CD4-positive, alpha-beta T cell treated with Interleukin-17A for 4 hours (primary cell): ENCODE measurements at regions not wholly inside any gene's neighbourhood (a gene's known extent, or its start where the extent isn't known, plus 50 kb on each side); places are given as distances from the start of the nearest gene placed in this dataset.
"Not testable (repeated sequence)": the region's sequence is repeated elsewhere in the genome, so short reads cannot be mapped to it uniquely, and the experiment has no call there.

Experiments used
- DNase-seq: peaks from one replicate; pipeline ENCODE4 v3.0.0-alpha.2; 2020; ENCODE audit warnings: mixed read lengths

DNA sequence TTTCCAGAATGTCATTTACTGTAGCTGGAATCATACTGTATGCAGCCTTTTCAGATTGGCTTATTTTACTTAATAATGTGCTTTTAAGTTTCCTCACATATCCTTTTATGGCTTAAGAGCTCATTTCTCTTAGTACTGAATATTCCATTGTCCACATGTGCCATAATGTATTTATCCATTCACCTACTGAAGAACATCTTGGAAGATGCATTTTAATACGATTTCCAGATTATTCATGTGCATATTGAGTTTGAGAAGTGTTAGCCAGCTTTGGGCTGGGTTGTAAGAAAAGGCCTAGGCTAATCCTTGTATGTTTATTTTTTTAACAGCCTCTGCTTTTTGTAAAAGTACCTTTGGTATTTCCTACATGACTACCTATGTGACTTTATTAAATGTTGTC, 109.3 kb upstream of the MDFIC start:
- DNase-seq, result no peak

DNA sequence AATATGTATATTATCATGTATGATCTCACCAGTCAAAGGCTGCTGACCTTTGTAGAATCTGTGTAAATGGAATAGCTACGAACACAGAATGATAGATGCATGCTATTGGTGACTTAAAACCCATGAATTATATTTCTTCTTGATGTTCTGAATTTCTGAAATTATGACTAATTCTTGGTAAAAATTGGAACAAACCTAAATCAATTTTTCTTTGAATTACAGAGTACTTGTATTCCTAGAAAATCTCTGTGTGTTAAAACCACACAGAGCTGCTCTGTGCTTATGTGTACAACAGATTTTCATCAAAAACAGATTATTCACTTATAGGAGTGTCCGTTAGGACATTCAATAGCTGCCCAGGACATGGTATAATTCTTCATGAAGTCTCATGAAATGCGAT, 108.3 kb upstream of the MDFIC start:
- DNase-seq, result no peak

DNA sequence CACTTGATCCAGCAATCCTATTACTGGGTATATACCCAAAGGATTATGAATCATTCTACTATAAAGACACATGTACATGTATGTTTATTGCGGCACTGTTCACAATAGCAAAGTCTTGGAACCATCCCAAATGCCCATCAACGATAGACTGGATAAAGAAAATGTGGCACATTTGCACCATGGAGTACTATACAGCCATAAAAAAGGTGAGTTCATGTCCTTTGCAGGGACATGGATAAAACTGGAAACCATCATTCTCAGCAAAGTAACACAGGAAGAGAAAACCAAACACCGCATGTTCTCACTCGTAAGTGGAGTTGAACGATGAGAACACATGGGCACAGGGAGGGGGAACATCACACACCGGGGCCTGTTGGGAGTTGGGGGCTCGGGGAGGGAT, 104.9 kb upstream of the MDFIC start:
- DNase-seq, result not testable (repeated sequence)

DNA sequence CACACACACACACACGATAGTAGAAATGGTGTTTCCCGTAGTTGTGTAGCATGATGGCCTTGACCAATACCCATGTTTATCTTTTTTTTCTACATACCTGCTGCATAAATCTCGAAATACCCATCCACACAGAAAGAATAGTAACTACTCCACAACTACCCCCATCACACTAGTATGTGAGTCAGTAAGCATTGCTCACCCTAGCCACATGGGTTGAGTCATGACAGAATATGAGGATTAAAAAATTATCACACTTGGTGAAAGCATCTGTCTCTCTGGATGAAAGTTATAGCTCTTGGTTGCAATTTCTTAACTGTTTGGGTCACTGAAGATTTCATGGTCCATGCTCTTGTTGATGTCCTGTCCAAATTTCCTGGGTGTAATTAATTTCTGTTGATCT, 103.4 kb upstream of the MDFIC start:
- DNase-seq, result no peak

DNA sequence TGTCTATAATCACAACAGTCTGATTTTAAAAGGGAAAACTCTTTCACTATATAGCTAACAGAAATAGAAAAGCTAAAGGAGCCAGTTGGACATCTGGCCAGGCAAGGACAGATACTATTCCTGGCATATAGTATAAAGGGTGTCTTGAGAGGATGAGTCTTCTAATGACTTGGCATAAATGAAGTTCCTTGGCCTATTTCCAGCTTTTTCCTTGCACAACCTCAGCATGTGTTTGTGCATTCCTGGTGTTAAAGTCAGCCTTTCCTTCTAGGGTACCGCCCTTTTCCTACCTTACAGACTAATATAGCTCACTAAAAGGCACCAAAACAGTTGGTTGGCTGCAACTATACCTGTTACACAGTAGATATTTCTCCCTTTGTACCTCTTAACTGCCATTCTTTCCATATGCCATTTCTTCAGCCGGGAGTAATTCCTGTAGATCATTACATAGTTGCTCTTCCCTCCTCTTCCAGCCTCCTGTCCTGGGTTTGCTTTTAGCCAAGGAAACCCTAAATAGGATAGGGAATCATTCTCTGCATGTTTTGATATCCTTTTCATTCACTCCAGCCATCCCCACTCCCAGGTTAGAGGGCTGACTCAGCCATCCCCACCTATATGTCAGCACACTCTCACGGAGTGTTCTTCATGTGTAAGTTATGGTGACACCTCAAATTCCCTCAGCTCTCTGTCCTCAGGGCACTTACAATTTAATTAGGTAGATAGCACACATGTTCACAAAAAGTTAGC, 102.1 kb upstream of the MDFIC start:
- no peak for DNase-seq

DNA sequence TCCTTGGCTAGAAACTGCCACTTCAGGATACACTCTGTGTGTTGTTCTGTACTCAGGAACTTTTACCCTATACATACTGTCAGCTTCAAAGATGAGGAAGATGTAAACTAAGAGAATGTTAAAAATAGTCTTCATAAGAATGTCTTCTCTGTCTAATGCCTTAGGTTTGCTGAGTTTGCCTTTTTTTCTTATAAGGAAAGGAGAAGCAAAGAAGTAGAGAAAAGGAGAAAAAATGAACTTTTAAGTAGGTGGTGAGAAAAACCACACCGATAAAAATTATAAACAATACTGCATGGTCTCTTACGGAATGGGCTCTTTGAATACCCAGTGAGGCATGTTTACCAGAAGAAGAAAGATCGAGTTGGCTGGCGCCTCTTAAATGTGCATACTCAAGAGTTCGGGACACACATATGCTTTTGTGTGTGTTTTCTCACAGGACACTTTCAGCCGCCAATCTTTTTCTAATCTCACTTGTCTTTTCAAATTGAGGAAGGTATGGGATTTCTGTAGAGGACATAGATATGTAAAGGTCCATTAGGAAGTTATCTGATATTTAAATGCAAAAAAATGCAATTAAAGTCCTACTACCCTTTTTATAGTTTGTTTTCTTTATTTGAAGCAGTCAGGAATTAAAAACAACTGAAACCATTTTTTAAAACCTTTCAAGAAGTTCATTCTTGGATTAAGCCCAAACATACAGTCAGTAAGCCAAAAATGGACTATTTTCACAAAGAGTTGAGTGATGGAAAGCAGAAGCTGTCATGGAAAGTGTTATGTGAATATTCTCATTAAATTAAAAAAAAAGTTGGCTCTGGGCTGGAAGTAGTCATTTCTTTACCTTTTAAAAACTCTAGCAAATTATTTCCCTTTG, 100.6 kb upstream of the MDFIC start:
- no peak for DNase-seq

DNA sequence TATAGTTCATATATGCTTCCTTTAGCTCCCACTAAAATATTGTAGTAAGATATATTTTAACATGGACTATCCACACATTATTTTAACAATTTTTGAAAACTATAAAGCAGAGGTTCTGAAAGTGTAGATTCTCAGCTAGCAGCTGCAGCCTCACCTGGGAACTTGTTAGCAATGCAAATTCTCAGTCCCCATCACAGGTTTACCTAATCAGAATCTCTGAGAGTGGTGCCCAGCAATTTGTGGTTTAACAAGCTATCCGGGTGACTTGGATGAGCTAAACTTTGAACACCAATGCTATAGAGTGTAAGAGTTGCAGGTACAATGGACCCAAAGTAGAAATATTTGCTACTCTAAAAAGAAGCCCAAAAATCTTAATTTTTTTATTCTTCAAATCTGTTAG, 99.8 kb upstream of the MDFIC start:
- no peak for DNase-seq

DNA sequence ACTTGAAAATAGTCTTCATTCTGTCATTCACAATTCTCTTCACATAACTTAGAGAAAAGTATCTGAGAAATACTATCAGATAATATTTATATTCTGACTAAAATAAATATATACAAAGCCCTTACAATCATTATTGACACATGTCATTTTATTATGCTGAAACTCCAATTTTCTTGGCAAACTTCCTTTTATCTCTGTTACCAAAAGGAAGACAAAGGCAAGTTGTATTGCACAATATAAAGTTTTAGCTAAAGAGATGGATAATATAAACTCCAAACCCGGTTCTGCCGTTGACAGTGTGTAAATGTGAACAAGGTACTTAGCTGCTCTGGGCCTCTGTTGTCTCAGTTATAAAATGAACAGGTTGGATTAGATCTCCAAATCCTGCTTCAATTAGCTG, 99.0 kb upstream of the MDFIC start:
- no peak for DNase-seq

DNA sequence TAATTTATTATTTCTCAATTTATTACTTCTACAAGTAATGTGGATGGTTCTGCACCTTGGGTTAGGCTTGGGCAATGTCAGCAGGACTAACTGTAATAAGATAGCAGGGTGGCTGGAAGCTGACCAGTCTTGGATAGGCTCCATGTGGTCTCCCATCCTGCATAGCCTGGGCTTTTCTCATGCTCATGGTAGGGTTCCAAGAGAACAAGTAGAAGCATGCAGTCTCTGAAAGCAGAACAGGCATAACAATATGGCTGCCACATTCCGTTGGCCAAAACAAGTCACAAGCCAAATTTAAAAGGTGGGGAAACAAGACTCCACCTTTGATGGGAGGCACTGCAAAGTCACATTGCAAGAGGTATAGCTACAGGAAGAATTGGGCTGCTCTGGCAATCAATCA, 98.6 kb upstream of the MDFIC start:
- DNase-seq, result no peak

DNA sequence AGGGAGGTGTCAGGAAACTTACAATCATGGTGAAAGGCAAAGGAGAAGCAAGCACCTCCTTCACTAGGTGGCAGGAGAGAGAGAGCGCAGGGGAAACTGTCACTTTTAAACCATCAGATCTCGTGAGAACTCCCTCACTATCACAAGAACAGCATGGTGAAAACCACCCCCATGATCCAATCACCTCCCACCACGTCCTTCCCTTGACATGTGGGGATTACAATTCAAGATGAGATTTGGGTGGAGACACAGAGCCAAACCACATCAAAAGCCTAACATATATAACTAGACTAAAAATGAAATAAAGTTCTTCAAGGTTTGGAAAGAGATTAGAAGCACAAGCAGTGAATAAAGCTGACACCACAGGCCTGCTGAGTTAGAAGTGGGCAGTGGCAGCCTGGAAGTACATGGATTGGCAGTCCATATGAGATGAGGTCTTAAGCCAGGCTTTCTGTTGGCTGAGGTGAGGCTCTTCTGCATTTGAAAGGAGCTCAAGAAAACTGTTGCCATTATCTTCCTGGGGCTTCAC, 96.4 kb upstream of the MDFIC start:
- no peak for DNase-seq

DNA sequence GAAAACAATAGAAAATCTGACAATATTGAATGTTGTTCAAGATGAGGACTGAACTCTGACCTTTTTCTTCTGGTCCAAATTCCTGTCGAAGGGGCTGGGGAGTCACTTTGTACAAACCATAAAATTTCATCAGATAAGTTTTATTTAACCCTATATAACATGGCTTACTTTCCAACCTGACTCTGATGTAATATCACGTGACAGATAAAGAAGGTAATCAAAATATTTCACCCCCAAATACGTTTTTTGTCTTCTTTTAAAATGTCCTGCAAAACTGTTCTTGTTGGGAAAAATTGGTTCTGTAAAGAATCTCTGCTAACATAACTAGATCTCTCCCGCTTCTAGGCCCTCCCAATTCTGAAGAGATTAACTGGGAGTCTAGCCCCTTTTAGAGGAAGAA, 90.9 kb upstream of the MDFIC start:
- no peak for DNase-seq

DNA sequence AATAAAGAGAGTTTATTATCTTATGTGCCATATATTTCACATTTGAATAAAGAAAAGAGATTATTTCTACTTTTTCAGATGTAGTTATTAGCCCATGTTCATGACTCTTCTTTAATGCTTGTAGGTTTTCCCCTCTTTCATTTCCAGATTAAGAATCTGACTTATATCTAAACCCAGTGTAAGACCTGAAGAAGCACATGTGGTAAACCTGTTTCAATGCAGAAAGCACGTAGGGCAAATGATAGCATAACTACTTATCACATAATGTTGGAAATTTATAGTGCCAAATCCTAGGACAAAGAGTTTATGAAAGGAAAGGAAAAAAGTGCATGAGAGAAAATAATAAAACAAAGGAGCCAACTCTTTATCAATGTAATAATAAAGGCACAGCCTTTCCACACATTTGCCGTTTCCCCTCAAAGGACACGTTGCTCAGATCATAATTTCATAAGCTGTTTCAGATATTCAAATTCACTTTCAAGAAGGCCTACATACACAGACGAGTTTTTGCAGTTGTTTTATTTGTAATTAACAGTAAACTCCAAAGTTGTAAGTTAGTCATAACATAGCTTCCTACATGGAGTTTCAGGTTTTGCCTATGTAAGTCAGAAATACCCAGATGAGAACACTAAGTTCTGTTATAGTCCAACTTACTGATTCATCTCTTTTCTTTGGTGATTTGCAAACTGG, 88.8 kb upstream of the MDFIC start:
- no peak for DNase-seq

DNA sequence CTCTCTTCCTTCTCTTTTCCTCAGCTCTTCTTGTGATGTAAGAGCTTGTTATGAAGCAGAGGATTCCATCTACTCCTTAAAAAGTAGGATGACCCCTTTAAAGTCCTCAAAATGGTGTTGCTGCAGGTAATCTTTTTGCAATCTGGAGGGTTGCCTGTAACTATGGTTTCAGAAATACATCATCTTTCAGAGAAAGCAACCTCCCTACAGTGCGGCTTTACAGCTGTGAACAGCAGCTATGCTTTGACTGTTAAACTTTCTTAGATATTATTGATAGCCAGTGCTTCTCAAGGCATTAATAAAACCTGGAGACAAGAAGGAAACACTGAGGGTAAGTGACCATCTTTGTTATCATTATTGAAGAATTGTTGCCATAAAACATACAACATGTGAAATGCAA, 86.6 kb upstream of the MDFIC start:
- DNase-seq, result no peak

DNA sequence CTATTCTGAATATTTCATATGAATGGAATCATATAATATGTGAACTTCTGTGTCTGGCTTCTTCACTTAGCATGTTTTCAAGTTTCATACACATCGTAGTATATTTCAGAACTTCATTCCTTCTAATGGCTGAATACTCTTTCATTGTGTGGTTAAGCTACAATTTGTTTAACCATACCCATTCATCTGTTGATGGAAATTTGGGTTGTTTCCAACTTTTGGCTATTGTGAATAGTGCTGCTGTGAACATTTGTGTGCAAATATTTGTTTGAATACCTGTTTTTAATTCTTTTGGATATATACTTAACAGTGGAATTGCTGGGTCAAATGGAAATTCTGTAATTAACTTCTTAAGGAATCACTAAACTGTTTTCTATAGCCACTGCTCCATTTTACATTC, 86.0 kb upstream of the MDFIC start:
- DNase-seq, result no peak

DNA sequence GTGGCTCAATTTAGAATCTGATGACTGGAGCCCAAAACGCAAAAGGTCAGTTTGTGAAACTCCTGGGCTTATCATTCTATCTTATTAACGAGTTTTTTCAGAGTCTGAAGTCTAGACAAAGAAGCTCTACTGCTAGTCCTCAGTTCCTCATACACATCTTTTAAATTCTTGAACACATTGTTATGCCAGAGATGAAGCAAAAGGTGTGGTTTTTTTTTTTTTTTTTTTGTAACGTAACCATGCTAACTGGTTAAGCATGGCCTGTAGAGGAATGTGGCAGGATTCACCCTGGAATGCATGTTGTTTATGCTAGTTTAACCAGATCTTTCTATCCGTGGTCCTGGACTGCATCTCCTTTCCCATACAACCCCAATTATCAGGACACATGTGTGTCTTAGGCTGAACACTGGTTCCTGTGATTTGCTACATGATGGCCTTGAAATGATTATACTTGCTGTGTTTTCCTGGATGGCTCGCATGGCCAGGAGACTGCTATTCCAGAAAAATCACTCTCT, 79.3 kb upstream of the MDFIC start:
- no peak for DNase-seq

DNA sequence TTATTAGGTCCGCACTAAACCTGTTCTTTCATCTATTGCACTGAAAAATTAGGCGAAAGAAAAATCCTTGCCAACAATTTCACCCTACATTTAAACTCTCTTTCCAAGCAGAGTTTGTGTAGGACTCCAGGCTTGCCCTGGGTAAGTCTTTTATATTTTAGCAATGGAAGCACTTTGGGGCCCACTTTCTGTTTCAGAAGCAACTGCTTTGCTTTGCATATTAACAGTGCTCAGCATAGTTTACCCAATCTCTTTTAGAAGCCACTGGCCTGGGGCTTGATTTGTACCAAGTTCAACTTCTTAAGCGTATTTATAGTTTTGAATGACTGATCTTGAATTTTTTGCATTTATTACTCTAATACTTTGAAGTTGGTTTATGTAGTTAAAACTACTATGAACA, 78.8 kb upstream of the MDFIC start:
- no peak for DNase-seq

DNA sequence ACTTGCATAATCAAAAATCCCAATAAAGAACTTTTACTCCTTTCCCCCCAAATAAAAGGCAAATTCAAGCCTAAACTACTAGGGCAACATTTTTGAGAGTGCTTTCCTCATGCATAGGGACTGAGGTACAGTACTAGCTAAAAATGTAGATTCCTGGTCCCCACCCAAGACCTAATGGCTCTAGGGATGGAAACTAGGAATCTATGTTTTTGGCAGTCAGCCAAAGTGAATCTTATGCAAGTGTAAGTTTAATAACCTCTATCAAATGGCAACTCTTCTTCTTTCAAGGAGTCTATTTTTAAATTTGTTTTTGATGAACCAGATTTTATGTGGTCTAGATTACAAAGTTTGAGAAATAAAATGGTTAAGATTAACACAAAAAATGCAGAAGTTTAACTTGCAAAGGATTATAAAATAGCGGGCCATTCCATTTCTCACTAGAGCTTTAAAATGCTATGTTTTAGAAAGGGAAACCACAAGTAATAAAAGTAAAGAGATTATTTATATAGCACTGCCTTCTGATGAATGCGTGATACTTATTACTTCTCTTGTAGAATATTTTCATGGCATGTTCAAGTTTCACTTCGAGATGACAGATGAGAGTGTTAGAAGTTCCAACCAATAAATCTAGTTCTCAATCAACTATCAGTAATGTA, 70.4 kb upstream of the MDFIC start:
- DNase-seq, result no peak

DNA sequence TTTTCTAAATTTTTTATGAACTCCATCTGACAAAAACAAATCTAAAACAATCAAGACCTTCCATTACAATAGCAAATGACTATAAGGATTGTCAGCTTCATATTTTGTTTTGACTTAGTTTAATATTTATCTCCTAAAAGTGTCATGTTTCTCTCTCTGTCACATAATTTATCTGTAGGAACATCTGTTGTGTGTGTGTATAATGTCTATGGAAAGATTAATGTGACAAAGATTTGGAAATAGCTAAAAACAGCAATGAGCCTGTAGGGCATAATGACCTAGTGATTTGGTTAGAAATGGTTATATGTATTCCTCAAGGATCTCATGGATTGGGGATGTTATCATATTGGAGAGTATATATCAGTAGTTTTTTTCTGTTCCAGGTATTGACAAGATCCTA, 69.6 kb upstream of the MDFIC start:
- DNase-seq, result no peak

DNA sequence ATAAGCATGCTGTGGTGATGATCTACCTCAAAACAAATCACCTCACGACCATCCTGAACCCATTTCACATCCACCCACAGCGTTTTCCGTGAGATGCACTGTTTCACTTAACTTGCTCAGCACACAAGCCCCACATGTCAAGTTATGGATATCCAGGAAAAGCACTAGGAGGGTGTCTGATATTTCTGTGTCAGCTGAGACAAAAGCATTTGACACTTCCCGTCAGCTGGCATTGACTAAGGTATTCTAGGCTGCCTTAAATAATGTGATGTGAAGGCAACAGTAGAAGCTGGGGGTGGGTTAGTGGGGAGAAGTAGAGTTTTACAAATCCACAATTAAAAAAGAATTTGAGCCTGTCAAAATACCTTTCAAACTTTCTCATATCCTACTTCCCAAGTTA, 68.7 kb upstream of the MDFIC start:
- DNase-seq, result no peak

DNA sequence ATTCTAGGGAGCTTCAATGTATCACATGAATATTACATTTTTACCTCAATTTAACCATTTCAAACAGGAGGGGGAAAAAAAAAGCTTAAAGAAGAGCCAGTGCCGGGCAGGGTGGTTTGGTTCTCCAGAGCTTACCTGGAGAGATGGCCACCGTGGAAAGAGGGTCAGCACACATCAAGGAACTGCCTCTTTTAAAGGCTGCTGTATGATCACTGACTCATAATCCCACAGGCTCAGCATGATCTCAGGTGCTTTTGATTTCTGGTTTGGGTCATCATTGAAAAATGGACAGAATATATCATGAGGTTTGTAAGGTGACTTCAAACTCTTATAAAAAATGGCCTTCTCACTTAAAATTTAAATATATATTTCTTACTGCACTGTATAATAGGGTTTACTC, 67.5 kb upstream of the MDFIC start:
- no peak for DNase-seq

DNA sequence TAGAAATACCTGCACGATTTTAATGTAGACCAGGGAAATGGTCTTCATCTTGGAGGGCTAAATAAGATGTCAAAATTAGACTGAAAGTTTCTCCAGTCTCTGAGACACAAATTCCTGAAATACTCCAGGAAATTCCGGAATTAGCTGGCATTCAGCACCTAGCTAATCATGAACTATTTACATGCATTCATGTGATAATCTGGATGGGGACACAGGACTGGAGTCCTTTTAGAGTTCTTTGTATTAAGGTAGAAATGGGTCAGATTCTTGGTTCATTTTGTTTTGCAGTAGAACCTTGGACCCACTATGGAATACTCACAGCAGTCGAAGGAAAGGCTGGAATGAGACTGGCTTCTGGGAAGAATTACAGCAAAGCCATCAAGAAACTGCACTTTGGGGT, 65.3 kb upstream of the MDFIC start:
- no peak for DNase-seq

DNA sequence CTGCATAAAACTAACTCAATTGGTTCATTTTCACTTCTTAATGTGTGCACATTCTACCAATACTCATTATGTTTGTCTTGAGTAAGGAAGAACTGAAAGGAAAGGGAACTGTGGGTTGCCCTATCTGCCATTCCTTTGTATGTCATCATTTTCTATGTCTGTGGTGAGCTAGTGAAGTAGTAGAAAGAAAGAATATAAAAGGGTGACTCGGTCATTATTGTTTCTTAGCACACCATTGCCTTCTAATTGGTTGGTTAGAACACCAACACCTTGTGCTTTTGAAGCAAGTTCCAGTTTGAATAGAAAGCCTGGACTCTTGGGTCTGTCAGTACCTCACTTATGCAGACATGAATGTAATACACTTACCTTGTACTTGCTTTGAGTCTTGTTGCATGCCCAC, 64.3 kb upstream of the MDFIC start:
- no peak for DNase-seq

DNA sequence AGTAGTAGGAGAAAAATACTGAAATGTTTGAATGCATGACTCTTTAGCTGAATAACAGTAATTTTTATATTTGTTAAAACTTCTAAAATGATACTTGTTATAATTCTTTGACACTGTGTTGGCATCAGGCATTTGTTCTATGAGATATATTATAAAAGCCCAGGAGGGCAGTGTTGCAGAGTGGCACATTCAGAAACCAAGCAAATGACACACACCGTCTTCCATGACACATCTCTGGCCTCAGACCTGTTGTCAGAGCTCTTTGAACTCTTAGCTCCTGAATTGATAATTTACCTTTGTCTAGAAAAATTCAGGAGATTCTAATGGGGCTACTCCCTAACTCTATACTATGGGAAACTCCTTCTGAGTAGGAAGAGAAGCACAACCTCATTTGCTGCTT, 62.4 kb upstream of the MDFIC start:
- DNase-seq, result no peak
